ENCODE measurements at regions not wholly inside any gene's neighbourhood (a gene's known extent, or its start where the extent isn't known, plus 50 kb on each side); places are given as distances from the start of the nearest gene placed in this dataset.
"Not testable (repeated sequence)": the region's sequence is repeated elsewhere in the genome, so short reads cannot be mapped to it uniquely, and the experiment has no call there.

GRCh38 chr10:127610816-127611215, 61.7 kb downstream of the NPS start:
- no peak for DNase-seq

DNA sequence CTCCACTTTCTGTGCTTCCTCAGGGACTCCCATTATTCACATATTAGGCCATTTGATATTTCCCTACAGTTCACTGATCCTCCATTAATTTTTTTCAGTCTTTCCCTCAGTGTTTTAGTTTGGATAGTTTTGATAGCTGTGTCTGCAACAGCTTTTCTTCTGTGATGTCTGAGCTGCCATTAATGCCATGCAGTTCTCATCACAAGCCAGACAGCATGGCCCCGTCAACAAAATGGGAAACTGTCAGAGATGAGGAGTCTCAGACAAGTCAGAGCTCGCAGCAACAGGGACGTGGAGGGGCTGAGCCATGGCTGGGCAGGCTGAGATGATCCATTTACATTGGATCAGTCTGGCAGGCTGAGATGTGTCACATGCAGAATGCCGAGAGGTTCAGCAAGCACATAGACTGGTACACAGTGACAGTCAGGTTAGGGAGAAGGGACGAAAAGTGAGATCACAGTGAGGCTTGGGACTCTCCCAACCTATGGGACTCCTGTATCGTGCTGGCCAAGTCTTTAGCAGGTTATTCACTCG, 65.4 kb downstream of the NPS start:
- no peak for DNase-seq

- no peak for DNase-seq
These were observed 69.7 kb downstream of the NPS start for GRCh38 chr10:127618797-127619196.

DNA sequence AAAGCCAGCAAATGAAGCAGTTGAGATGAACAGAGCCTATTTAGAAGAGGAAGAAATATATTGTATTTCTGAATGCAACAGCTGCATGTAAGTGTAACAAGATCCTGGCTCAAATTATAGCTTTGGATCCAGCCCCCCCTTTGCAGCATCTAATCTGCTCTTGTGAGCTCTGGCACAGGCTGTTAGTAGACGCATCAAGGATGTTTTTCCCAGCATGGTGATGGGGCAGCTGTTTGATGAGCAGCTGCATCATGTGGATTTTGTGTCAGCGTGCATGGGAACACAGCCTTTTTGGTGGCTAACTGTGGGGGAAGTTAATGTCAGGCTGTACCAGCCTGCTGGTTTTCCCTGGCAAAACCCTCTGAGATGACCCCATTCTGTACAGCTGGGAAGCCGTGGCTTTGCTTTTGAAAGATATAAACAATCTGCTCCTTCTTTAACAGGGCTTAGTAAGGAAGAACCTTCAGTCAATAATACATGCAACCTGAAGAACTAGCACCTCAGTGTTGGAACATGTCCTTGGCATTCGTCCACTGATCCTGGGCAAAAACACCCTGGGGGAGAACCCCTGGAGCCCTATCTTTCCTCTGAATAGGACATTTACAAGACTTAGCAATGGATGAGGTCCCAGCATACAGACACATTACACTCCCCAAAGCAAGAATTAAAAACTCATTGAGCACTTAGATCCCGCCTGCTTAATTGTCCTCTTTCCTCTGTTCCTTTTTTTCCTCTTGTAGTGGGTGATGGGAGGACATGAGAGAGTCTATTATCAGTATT, 70.6 kb downstream of the NPS start:
- no peak for DNase-seq

GRCh38 chr10:127635882-127636281, 86.8 kb downstream of the NPS start:
- DNase-seq: no peak

GRCh38 chr10:127648885-127649284, 88.1 kb upstream of the FOXI2 start:
- DNase-seq: no peak

- DNase-seq: peak; percentile 4
These were observed 87.3 kb upstream of the FOXI2 start for GRCh38 chr10:127649642-127650041.

DNA sequence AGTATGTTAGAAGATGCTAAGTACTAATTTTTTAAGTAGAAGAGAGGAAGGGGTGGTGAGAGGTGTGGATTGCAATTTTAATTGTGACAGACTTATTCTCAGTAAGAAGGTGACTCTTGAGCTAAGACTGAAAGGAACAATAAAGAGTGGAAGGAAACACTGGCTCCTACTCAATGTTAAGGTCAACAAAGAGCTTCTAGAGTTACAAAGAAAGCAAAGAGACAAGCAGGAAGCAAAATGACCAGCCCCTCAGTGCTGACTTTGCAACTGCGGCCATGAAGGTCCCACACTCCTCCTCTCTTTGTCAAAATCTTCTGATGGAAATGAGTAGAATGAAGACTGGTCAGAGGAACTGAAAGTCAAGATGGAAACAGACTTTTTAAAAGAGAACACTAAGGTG, 79.9 kb upstream of the FOXI2 start:
- DNase-seq: no peak

DNA sequence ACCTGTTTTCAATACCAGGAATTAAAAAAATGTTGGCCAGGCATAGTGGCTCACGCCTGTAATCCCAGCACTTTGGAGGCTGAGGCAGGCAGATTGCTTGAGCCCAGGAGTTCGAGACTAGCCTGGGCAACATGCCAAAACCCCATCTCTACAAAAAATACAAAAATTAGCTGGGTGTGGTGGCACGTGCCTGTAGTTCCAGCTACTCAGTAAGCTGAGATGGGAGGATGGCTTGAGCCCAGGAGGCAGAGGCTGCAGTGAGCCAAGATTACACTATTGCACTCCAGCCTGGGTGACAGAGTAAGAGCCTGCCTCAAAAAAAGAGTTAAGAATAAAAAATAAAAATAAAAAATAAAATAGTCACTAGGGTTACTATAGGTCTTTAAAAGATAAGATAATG, 60.6 kb upstream of the FOXI2 start:
- not testable (repeated sequence) for DNase-seq

GRCh38 chr10:127678091-127678490, 58.9 kb upstream of the FOXI2 start:
- DNase-seq: no peak

DNA sequence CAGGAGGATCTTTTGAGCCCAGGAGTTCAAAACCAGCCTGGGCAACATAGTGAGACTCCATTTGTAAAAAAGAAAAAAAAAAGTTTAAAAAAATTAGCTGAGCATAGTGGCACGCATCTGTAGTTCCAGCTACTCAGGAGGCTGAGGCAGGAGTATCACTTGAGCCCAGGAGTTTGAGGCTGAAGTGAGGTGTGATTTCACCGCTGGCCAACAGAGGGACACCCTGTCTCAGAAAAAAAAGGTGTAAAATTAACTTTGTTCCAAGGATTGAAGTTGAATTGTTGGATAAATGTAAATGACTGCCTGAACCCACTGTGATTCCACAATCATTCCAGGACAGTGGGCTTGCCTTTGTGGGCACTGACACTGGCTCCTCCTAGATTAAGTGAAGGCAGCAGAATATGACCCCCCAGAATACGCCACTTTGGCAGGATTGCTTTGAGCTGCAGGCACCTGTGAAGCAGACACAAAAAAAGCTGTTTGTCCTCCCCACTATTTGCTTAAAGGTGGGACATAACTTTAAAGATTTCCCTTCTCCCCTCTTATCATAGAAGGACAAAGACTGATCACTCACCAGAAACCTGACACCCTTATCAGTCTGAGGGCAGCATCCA, 57.2 kb upstream of the FOXI2 start:
- no peak for DNase-seq

Data from suppressor macrophage treated with lipopolysaccharide for 4 hours (primary cell).